H1 (cell line): ENCODE measurements at regions not wholly inside any gene's neighbourhood (a gene's known extent, or its start where the extent isn't known, plus 50 kb on each side); places are given as distances from the start of the nearest gene placed in this dataset.

ENCODE experiments used
- CTCF ChIA-PET: fragments of 300-600 bp; sonication (Branson Sonifier 250); formaldehyde crosslinking; loops from one replicate; lab custom pipeline; 2021; ENCODE audit not compliant: partially characterized antibody; lab: Charles Lee
- POLR2A ChIA-PET: fragments of 300-600 bp; sonication (Branson Sonifier 250); formaldehyde crosslinking; loops from one replicate; lab custom pipeline; 2021; ENCODE audit warnings: inconsistent platforms; ENCODE audit not compliant: partially characterized antibody; lab: Charles Lee
- DNase-seq, 2 experiments: peaks; one replicate each; pipeline versions ENCODE4 v3.0.0 to v3.0.0-alpha.2; 2010 to 2022; ENCODE audit warnings: low spot score in 2 of 2, low read depth in 1 of 2, mixed read lengths in 1 of 2
- FAIRE-seq: peaks from 2 replicates; lab custom pipeline; 2011; peaks lifted over from hg19 to GRCh38; lab: Jason Lieb, UNC
- H2AFZ ChIP-seq: 2 replicates; pipeline ENCODE4 v1.8.1; 2012; ENCODE audit warnings: low read length, inconsistent platforms
- H2AK5ac ChIP-seq: 2 replicates; pipeline ENCODE4 v1.6.1; 2013; ENCODE audit warnings: low read depth, low read length
- H2BK120ac ChIP-seq: replicated peaks from 2 replicates; pipeline ENCODE3; 2013; ENCODE audit warnings: low read depth, low read length, inconsistent platforms
- H2BK12ac ChIP-seq: 2 replicates; pipeline ENCODE4 v1.6.1; 2013; ENCODE audit warnings: low read depth, low read length
- H2BK15ac ChIP-seq: 2 replicates; pipeline ENCODE4 v1.6.1; 2013; ENCODE audit warnings: low read length
- H2BK20ac ChIP-seq: 2 replicates; pipeline ENCODE4 v1.6.1; 2013; ENCODE audit warnings: low read length
- H2BK5ac ChIP-seq: 2 replicates; pipeline ENCODE4 v1.6.1; 2013; ENCODE audit warnings: low read depth, low read length
- H3K14ac ChIP-seq: 2 replicates; pipeline ENCODE4 v1.6.1; 2013; ENCODE audit warnings: inconsistent platforms; ENCODE audit not compliant: insufficient read length
- H3K18ac ChIP-seq: 2 replicates; pipeline ENCODE4 v1.6.1; 2013; ENCODE audit warnings: low read length; ENCODE audit errors: extremely low read depth
- H3K23ac ChIP-seq: 2 replicates; pipeline ENCODE4 v1.6.1; 2013; ENCODE audit warnings: inconsistent platforms; ENCODE audit not compliant: insufficient read length
- H3K23me2 ChIP-seq: 2 replicates; pipeline ENCODE4 v1.6.1; 2013; ENCODE audit warnings: low read depth, low read length
- H3K27ac ChIP-seq: 2 replicates; pipeline ENCODE4 v1.6.1; 2011; ENCODE audit warnings: low read depth, low read length, inconsistent platforms
- H3K27me3 ChIP-seq, 4 experiments: replicated peaks in 1 of 4; 1 replicate in 1 of 4; 2 replicates in 3 of 4; pipeline versions ENCODE4 v1.6.1 to v1.8.1; 2011 to 2013; ENCODE audit warnings: low read length in 3 of 4, mild to moderate bottlenecking in 3 of 4, inconsistent platforms in 2 of 4, mixed read lengths in 2 of 4, moderate library complexity in 1 of 4; ENCODE audit not compliant: control insufficient read depth in 3 of 4, insufficient read depth in 3 of 4; ENCODE audit errors: extremely low read depth in 1 of 4
- H3K36me3 ChIP-seq, 4 experiments: 2 replicates each; pipeline versions ENCODE4 v1.6.1 to v1.8.1; 2011 to 2013; ENCODE audit warnings: mild to moderate bottlenecking in 4 of 4, low read length in 3 of 4, moderate library complexity in 2 of 4, control low read depth in 1 of 4, inconsistent platforms in 1 of 4; ENCODE audit not compliant: insufficient read depth in 4 of 4, control insufficient read depth in 2 of 4
- H3K4ac ChIP-seq: replicated peaks from 2 replicates; pipeline ENCODE3; 2013; ENCODE audit warnings: low read length, low read depth, mixed read lengths, inconsistent platforms; ENCODE audit not compliant: insufficient read length
- H3K4me1 ChIP-seq, 4 experiments: replicated peaks in 1 of 4; 1 replicate in 1 of 4; 2 replicates in 3 of 4; pipeline versions ENCODE4 v1.6.1 to v1.8.1; 2011 to 2013; ENCODE audit warnings: low read length in 3 of 4, inconsistent platforms in 2 of 4, mixed read lengths in 1 of 4; ENCODE audit not compliant: insufficient read depth in 4 of 4, control insufficient read depth in 3 of 4
- H3K4me2 ChIP-seq, 2 experiments: 2 replicates each; pipeline versions ENCODE4 v1.6.1 to v1.8.1; 2011 to 2013; ENCODE audit warnings: low read depth in 2 of 2, low read length in 2 of 2, control low read depth in 1 of 2, inconsistent platforms in 1 of 2, mild to moderate bottlenecking in 1 of 2; ENCODE audit not compliant: insufficient read depth in 1 of 2
- H3K4me3 ChIP-seq, 4 experiments: fragments of 200-600, 300-600 bp in 1 of 4; sonication (generic), shearing (Covaris generic), sonication (Bioruptor Twin) in 1 of 4; 2 replicates each; pipeline versions ENCODE4 v1.5.1 to v1.8.1; 2011 to 2016; ENCODE audit warnings: low read length in 4 of 4, low read depth in 3 of 4, control low read depth in 2 of 4, inconsistent platforms in 2 of 4, mild to moderate bottlenecking in 2 of 4, mixed read lengths in 1 of 4, moderate library complexity in 1 of 4; ENCODE audit not compliant: insufficient read depth in 2 of 4; ENCODE audit errors: extremely low read depth in 1 of 4
- H3K56ac ChIP-seq: replicated peaks from 2 replicates; pipeline ENCODE3; 2013; ENCODE audit warnings: low read depth, mild to moderate bottlenecking, mixed read lengths, low read length, inconsistent platforms; ENCODE audit not compliant: insufficient read length
- H3K79me1 ChIP-seq: 2 replicates; pipeline ENCODE4 v1.6.1; 2013; ENCODE audit warnings: low read depth, low read length, control low read depth
- H3K79me2 ChIP-seq, 2 experiments: 2 replicates each; pipeline versions ENCODE4 v1.6.1 to v1.8.1; 2012 to 2013; ENCODE audit warnings: low read length in 2 of 2, mild to moderate bottlenecking in 2 of 2, inconsistent platforms in 1 of 2; ENCODE audit not compliant: insufficient read depth in 2 of 2, control insufficient read depth in 1 of 2
- H3K9ac ChIP-seq, 4 experiments: replicated peaks in 1 of 4; 1 replicate in 1 of 4; 2 replicates in 3 of 4; pipeline versions ENCODE4 v1.6.1 to v1.8.1; 2011 to 2013; ENCODE audit warnings: low read depth in 3 of 4, low read length in 3 of 4, control low read depth in 2 of 4, mild to moderate bottlenecking in 2 of 4, moderate library complexity in 2 of 4, inconsistent platforms in 1 of 4; ENCODE audit errors: extremely low read depth in 1 of 4
- H3K9me3 ChIP-seq, 2 experiments: 2 replicates each; pipeline versions ENCODE4 v1.6.1 to v1.8.1; 2012 to 2013; ENCODE audit warnings: mild to moderate bottlenecking in 2 of 2, moderate library complexity in 2 of 2, control low read depth in 1 of 2, inconsistent platforms in 1 of 2, low read depth in 1 of 2, low read length in 1 of 2, mixed read lengths in 1 of 2; ENCODE audit not compliant: insufficient read depth in 2 of 2
- H4K20me1 ChIP-seq, 2 experiments: replicated peaks in 1 of 2; 2 replicates each; pipeline versions ENCODE3 to v1.8.1; 2011 to 2013; ENCODE audit warnings: inconsistent platforms in 2 of 2, low read length in 2 of 2, mild to moderate bottlenecking in 1 of 2; ENCODE audit not compliant: insufficient read depth in 2 of 2, control insufficient read depth in 1 of 2
- H4K5ac ChIP-seq: 2 replicates; pipeline ENCODE4 v1.6.1; 2013; ENCODE audit warnings: low read length, low read depth, mixed read lengths, inconsistent platforms; ENCODE audit not compliant: insufficient read length
- H4K8ac ChIP-seq: 2 replicates; pipeline ENCODE4 v1.8.0; 2013; ENCODE audit warnings: mild to moderate bottlenecking, moderate library complexity, low read length, inconsistent platforms; ENCODE audit not compliant: insufficient read depth; ENCODE audit errors: extremely low read depth
- H4K91ac ChIP-seq: replicated peaks from 2 replicates; pipeline ENCODE3; 2013; ENCODE audit warnings: low read length, mixed read lengths, inconsistent platforms; ENCODE audit not compliant: insufficient read length
- EP300 ChIP-seq, 2 experiments: IDR thresholded peaks; 1 replicate in 1 of 2; 2 replicates in 1 of 2; pipeline ENCODE4 v1.6.1; 2011 to 2012; ENCODE audit warnings: low read depth in 2 of 2, low read length in 2 of 2, mild to moderate bottlenecking in 2 of 2, borderline replicate concordance in 1 of 2, inconsistent platforms in 1 of 2, moderate library complexity in 1 of 2
- GTF2F1 ChIP-seq: IDR thresholded peaks from 2 replicates; pipeline ENCODE4 v1.6.1; 2012; ENCODE audit warnings: low read depth, low read length, improper control_type of control experiment, borderline replicate concordance
- KDM4A ChIP-seq: IDR thresholded peaks from one replicate; pipeline ENCODE4 v1.7.1; 2012; ENCODE audit warnings: low read depth, mild to moderate bottlenecking, moderate library complexity, low read length, inconsistent platforms; ENCODE audit not compliant: severe bottlenecking
- NANOG ChIP-seq: IDR thresholded peaks from 2 replicates; pipeline ENCODE4 v1.6.1; 2011; ENCODE audit warnings: low read length, low read depth, mild to moderate bottlenecking, inconsistent platforms; ENCODE audit not compliant: insufficient read depth, poor library complexity, severe bottlenecking
- NRF1 ChIP-seq: IDR thresholded peaks from 2 replicates; pipeline ENCODE4 v1.6.1; 2011; ENCODE audit warnings: mild to moderate bottlenecking, low read depth, low read length, improper control_type of control experiment
- RAD21 ChIP-seq, 2 experiments: IDR thresholded peaks in 1 of 2; conservative IDR thresholded peaks in 1 of 2; 2 replicates each; pipeline ENCODE4 v1.6.1; 2011; ENCODE audit warnings: low read depth in 2 of 2, low read length in 2 of 2, improper control_type of control experiment in 1 of 2, inconsistent platforms in 1 of 2, mild to moderate bottlenecking in 1 of 2, moderate library complexity in 1 of 2
- RFX5 ChIP-seq: IDR thresholded peaks from 2 replicates; pipeline ENCODE4 v1.6.1; 2011; ENCODE audit warnings: low read depth, low read length, improper control_type of control experiment, borderline replicate concordance
- RXRA ChIP-seq: IDR thresholded peaks from 2 replicates; pipeline ENCODE4 v1.6.1; 2011; ENCODE audit warnings: low read depth, mild to moderate bottlenecking, low read length, moderate library complexity; ENCODE audit not compliant: insufficient read depth
- SIN3A ChIP-seq, 2 experiments: IDR thresholded peaks in 1 of 2; conservative IDR thresholded peaks in 1 of 2; 2 replicates each; pipeline ENCODE4 v1.6.1; 2011 to 2012; ENCODE audit warnings: low read length in 2 of 2, improper control_type of control experiment in 1 of 2, low read depth in 1 of 2, mild to moderate bottlenecking in 1 of 2
- SRF ChIP-seq: IDR thresholded peaks from 2 replicates; pipeline ENCODE4 v1.6.1; 2011; ENCODE audit warnings: mild to moderate bottlenecking, low read depth, low read length, moderate library complexity
- TAF7 ChIP-seq: optimal IDR thresholded peaks from 2 replicates; pipeline ENCODE3; 2011; ENCODE audit warnings: low read depth, mild to moderate bottlenecking, inconsistent platforms, low read length, moderate library complexity, borderline replicate concordance
- WGBS, 2 experiments: shearing (Covaris generic) in 1 of 2; methylation state at CpG; one replicate each; pipeline versions ENCODE4 v1.1.6 to v1.1.7; 2013 to 2015; ENCODE audit warnings: low lambda C conversion rate in 2 of 2, mixed read lengths in 2 of 2, inconsistent platforms in 1 of 2, low coverage in 1 of 2, missing lambda C conversion rate in 1 of 2; ENCODE audit not compliant: insufficient replicate concordance in 2 of 2, insufficient coverage in 1 of 2, insufficient read length in 1 of 2; ENCODE audit errors: extremely low coverage in 1 of 2, missing lambda C conversion rate in 1 of 2; 5-methylcytosine and 5-hydroxymethylcytosine counted together

- no peak for DNase-seq
- WGBS, 2 experiments = 100% methylated on average over 1 of the region's 1 CpG; no CpG with 5 or more reads in 1 of the 2 experiments
- no peak for TF ChIP-seq RAD21 (IDR thresholded peaks at IDR 0.05 in 1 of 2, conservative IDR thresholded peaks at IDR 0.05 in 1 of 2; ENCODE audit: low read depth in 2 of 2, low read length in 2 of 2)
- TF ChIP-seq KDM4A = no peak
- TF ChIP-seq SIN3A (conservative IDR thresholded peaks at IDR 0.05 in 1 of 2, IDR thresholded peaks at IDR 0.05 in 1 of 2; ENCODE audit: low read depth in 1 of 2, low read length in 2 of 2) = no peak
- no peak for TF ChIP-seq NRF1
- TF ChIP-seq GTF2F1 = no peak
- TF ChIP-seq SRF = no peak
- TF ChIP-seq TAF7 = no peak
- no peak for TF ChIP-seq RFX5
- no peak for TF ChIP-seq NANOG
- TF ChIP-seq EP300 (IDR thresholded peaks at IDR 0.05; ENCODE audit: borderline replicate concordance in 1 of 2, low read depth in 2 of 2, low read length in 2 of 2) = no peak
- no peak for TF ChIP-seq RXRA
These were observed 421.5 kb upstream of the EPHA5 start for GRCh38 chr4:66091786-66092185.

More at GRCh38 chr4:66091786-66092185, 421.5 kb upstream of the EPHA5 start:
- Histone ChIP-seq H2BK120ac (no peak overlapping the region), H3K4me3 (no peak overlapping the region), H4K20me1 (no peaks in the 10 kb centered on the region), H4K8ac (no peak overlapping the region), H3K14ac (no peak overlapping the region), H2AFZ (no peak overlapping the region), H3K4ac (no peak overlapping the region), H3K36me3 (no peaks in the 10 kb centered on the region), H4K91ac (no peak overlapping the region), H3K9me3 (no peaks in the 10 kb centered on the region), H2BK5ac (no peak overlapping the region), H3K56ac (no peak overlapping the region), H3K4me1 (no peaks in the 10 kb centered on the region), H3K79me2 (no peaks in the 10 kb centered on the region), H4K5ac (no peak overlapping the region), H2AK5ac (no peak overlapping the region), H3K23ac (no peak overlapping the region), H3K79me1 (no peaks in the 10 kb centered on the region), H2BK12ac (no peak overlapping the region), H3K4me2 (no peak overlapping the region), H3K23me2 (no peaks in the 10 kb centered on the region), H3K27ac (no peak overlapping the region), H3K18ac (no peak overlapping the region), H2BK15ac (no peak overlapping the region), H3K27me3 (no peaks in the 10 kb centered on the region), H3K9ac (no peak overlapping the region), H2BK20ac (no peak overlapping the region)
- CTCF ChIA-PET = no interaction called here
- POLR2A ChIA-PET = no interaction called here
- no peak for FAIRE-seq
